ENCODE measurements at regions not wholly inside any gene's neighbourhood (a gene's known extent, or its start where the extent isn't known, plus 50 kb on each side); places are given as distances from the start of the nearest gene placed in this dataset.

DNA sequence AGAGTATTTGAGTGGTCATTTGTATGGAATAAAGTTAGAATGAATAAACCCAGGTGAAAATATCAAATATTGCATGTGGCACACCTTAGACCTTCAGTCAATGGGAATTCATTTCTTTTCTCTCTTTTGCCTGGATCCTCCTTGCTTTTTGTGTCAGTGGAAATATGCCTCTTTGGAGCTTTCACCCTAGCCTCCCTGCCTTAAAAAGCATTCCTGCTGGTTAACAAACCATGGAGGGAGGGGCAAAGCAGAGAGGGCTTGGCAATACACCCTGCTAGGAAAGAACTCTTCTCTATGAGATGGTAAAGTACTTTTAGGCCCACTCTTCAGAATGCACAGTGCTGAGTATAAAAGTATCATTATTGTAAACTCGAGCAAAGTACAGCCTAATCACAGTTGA, 383.7 kb downstream of the DMAC1 start (continued):
- TF ChIP-seq CHD7 (IDR thresholded peaks at IDR 0.05; ENCODE audit: insufficient replicate concordance, low read length) (no peak), BACH1 (IDR thresholded peaks at IDR 0.05; ENCODE audit: low read length) (no peak)

Data from H1 (cell line).